Esophagus muscularis mucosa (tissue), 3 donors: ENCODE measurements at regions not wholly inside any gene's neighbourhood (a gene's known extent, or its start where the extent isn't known, plus 50 kb on each side); places are given as distances from the start of the nearest gene placed in this dataset.

Experiments
- POLR2AphosphoS5 ChIP-seq, 2 donors: sonication (generic); formaldehyde crosslinking; IDR thresholded peaks; one replicate each; pipeline ENCODE4 v1.6.1; 2017; ENCODE audit warnings: antibody characterized with exemption in 2 of 2
- TF ChIP-seq, protein P1 (sequence below), 3 experiments: fragments of 200-600 bp in 2 of 3; fragments of 450-650 bp in 1 of 3; sonication (generic) in 2 of 3; IDR thresholded peaks; one replicate each; pipeline ENCODE4 v1.5.1; 2017 to 2019; ENCODE audit warnings: antibody characterized with exemption in 3 of 3, mild to moderate bottlenecking in 2 of 3, moderate library complexity in 1 of 3

DNA sequence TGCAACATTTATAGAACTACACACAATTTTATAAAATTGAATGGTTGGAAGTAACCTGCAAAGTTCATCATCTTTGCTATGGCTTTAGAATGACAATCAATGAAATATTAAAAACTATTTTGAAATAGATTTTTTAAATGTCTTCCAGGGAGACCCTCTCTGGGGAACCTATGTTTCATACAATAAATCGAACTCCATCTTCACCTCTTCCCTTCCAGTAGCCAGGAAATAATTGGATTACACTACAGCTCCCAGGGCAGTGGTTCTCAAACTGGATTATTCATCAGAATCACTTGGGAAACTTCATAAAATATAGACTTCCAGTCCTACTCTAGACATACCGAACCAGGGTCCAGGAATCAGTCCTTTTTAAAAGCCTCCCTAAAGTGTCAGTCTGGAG is 328.4 kb downstream of the DUSP6 start:
- TF ChIP-seq, protein P1, sequence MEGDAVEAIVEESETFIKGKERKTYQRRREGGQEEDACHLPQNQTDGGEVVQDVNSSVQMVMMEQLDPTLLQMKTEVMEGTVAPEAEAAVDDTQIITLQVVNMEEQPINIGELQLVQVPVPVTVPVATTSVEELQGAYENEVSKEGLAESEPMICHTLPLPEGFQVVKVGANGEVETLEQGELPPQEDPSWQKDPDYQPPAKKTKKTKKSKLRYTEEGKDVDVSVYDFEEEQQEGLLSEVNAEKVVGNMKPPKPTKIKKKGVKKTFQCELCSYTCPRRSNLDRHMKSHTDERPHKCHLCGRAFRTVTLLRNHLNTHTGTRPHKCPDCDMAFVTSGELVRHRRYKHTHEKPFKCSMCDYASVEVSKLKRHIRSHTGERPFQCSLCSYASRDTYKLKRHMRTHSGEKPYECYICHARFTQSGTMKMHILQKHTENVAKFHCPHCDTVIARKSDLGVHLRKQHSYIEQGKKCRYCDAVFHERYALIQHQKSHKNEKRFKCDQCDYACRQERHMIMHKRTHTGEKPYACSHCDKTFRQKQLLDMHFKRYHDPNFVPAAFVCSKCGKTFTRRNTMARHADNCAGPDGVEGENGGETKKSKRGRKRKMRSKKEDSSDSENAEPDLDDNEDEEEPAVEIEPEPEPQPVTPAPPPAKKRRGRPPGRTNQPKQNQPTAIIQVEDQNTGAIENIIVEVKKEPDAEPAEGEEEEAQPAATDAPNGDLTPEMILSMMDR (IDR thresholded peaks at IDR 0.05) = no peak
- TF ChIP-seq POLR2AphosphoS5 (IDR thresholded peaks at IDR 0.05) = no peak
